ENCODE measurements at regions not wholly inside any gene's neighbourhood (a gene's known extent, or its start where the extent isn't known, plus 50 kb on each side); places are given as distances from the start of the nearest gene placed in this dataset.

DNA sequence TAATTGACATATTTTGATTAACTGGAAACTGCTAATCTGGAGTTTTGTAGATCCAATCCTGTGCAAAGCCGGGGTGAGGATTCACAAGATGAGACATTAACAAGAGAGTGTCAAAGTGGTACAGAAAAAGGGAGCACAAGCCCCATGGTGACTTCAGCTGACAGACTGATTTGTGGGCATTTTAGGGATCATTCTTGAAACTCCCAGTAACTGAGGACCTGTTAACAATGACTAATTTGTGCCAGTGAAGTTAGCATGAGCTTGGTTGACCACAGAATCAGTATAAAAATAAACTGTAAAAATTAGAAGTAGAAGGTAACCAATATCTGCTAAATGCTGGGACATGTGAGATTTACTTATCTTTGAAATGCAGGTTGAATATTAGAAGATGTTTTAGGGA is 1578.3 kb downstream of the EFNA5 start:
- Mint-ChIP-seq H3K27ac (no peak overlapping the region), H3K4me3 (no peak overlapping the region), H3K9me3 (no peaks in the 10 kb centered on the region), H3K27me3 (no peaks in the 10 kb centered on the region), H3K4me1 (no peaks in the 10 kb centered on the region), H3K36me3 (ENCODE audit: low read depth) (no peaks in the 10 kb centered on the region)
- TF ChIP-seq, protein P1, sequence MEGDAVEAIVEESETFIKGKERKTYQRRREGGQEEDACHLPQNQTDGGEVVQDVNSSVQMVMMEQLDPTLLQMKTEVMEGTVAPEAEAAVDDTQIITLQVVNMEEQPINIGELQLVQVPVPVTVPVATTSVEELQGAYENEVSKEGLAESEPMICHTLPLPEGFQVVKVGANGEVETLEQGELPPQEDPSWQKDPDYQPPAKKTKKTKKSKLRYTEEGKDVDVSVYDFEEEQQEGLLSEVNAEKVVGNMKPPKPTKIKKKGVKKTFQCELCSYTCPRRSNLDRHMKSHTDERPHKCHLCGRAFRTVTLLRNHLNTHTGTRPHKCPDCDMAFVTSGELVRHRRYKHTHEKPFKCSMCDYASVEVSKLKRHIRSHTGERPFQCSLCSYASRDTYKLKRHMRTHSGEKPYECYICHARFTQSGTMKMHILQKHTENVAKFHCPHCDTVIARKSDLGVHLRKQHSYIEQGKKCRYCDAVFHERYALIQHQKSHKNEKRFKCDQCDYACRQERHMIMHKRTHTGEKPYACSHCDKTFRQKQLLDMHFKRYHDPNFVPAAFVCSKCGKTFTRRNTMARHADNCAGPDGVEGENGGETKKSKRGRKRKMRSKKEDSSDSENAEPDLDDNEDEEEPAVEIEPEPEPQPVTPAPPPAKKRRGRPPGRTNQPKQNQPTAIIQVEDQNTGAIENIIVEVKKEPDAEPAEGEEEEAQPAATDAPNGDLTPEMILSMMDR (IDR thresholded peaks at IDR 0.05), result no peak
- intact Hi-C loops (cut with micrococcal nuclease), result no loop called here
- ChIA-PET POLR2A (no interaction called here), CTCF (no interaction called here)
- ATAC-seq (ENCODE audit: low read depth) (no peak), DNase-seq (no peak)

GRCh38 chr5:106089073-106089472 is 1581.7 kb downstream of the EFNA5 start:
- ChIA-PET CTCF (no interaction called here), POLR2A (no interaction called here)
- intact Hi-C loops (cut with micrococcal nuclease), result no loop called here
- Mint-ChIP-seq H3K27me3 (no peaks in the 10 kb centered on the region), H3K4me1 (no peaks in the 10 kb centered on the region), H3K4me3 (no peak overlapping the region), H3K9me3 (no peaks in the 10 kb centered on the region), H3K27ac (no peak overlapping the region), H3K36me3 (ENCODE audit: low read depth) (no peaks in the 10 kb centered on the region)
- DNase-seq, result no peak
- TF ChIP-seq, protein P1 (IDR thresholded peaks at IDR 0.05), result no peak
- ATAC-seq (ENCODE audit: low read depth), result no peak

DNA sequence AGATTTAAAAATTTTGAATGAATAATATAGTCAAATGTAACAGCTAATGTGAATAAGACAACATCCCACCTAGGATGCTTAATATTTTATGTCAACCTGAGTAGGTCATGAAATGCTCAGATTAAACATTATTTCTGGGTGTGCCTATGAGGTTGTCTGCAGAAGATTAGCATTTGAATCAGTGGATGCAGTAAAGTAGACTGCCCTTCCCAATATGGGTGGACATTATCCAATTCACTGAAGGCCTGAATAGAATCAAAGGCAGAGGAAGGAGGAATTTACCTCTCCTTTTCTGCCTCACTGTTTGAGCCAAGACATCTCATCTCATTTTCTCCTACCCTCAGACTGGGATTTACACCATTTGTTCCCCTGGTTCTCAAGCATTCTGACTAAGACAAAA is 1582.3 kb downstream of the EFNA5 start:
- intact Hi-C loops (cut with micrococcal nuclease), result no loop called here
- no peaks in the 10 kb centered on the region for H3K9me3 Mint-ChIP-seq
- H3K27me3 Mint-ChIP-seq, result no peaks in the 10 kb centered on the region
- CTCF ChIA-PET, result no interaction called here
- POLR2A ChIA-PET, result no interaction called here
- H3K4me1 Mint-ChIP-seq, result no peaks in the 10 kb centered on the region
- ATAC-seq (ENCODE audit: low read depth), result no peak
- no peak overlapping the region for H3K27ac Mint-ChIP-seq
- no peaks in the 10 kb centered on the region for H3K36me3 Mint-ChIP-seq (ENCODE audit: low read depth)
- H3K4me3 Mint-ChIP-seq, result no peak overlapping the region
- TF ChIP-seq, protein P1 (IDR thresholded peaks at IDR 0.05), result no peak
- no peak for DNase-seq

GRCh38 chr5:106086352-106086751 is 1584.4 kb downstream of the EFNA5 start:
- TF ChIP-seq, protein P1 (IDR thresholded peaks at IDR 0.05), result no peak
- ChIA-PET CTCF (no interaction called here), POLR2A (no interaction called here)
- H3K4me3 Mint-ChIP-seq, result no peak overlapping the region
- H3K27ac Mint-ChIP-seq, result no peak overlapping the region
- intact Hi-C loops (cut with micrococcal nuclease), result no loop called here
- DNase-seq (no peak), ATAC-seq (ENCODE audit: low read depth) (no peak)
- H3K36me3 Mint-ChIP-seq (ENCODE audit: low read depth), result no peaks in the 10 kb centered on the region
- no peaks in the 10 kb centered on the region for H3K4me1 Mint-ChIP-seq
- no peaks in the 10 kb centered on the region for H3K27me3 Mint-ChIP-seq
- H3K9me3 Mint-ChIP-seq, result no peaks in the 10 kb centered on the region

GRCh38 chr5:106085556-106085955 is 1585.2 kb downstream of the EFNA5 start:
- DNase-seq, result no peak
- ChIA-PET CTCF (no interaction called here), POLR2A (no interaction called here)
- intact Hi-C loops (cut with micrococcal nuclease), result no loop called here
- Mint-ChIP-seq H3K27me3 (no peaks in the 10 kb centered on the region), H3K36me3 (ENCODE audit: low read depth) (no peaks in the 10 kb centered on the region), H3K4me1 (no peaks in the 10 kb centered on the region), H3K9me3 (no peaks in the 10 kb centered on the region), H3K27ac (no peak overlapping the region), H3K4me3 (no peak overlapping the region)
- TF ChIP-seq, protein P1 (IDR thresholded peaks at IDR 0.05), result no peak
- no peak for ATAC-seq (ENCODE audit: low read depth)

All from activated B cell treated with CpG ODN at 0.5 μM for 24 hours (primary cell).